ENCODE measurements at regions not wholly inside any gene's neighbourhood (a gene's known extent, or its start where the extent isn't known, plus 50 kb on each side); places are given as distances from the start of the nearest gene placed in this dataset.

DNA sequence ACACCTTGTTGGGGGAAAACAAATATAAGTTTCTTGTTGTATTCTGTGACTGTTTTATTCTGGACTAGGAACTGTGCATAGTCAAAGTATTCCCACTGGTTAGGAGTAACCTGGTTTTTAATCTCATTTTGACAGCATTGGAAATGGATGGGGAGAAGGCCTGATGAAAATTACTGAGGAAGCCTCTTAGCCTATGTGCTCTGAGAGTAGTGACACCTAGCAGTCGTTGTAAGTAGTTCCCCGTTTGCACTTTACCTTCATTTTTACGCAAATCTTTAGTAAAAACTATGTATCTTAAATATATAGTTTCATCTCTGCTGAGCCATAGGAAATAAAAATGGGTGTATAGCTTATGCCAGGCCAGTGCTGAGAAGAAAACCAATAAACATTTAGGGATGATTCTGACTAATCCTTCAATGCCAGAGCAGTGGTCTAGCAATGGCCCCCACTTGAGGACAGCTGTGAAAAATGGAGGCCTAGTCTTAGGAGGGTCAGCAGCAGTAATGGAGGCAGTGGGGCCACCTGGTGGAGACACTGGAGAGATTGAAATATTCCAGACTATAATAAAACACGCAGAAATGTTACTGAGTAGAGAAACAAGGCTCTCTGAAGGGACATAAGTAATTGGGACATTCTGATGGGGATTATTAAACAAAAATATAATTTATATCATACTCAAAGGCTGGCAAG lies 133.2 kb upstream of the NOVA1 start:
- TF ChIP-seq POLR2A (IDR thresholded peaks at IDR 0.05; ENCODE audit: extremely low read depth, insufficient read length), result no peak
- TF ChIP-seq, protein P1, sequence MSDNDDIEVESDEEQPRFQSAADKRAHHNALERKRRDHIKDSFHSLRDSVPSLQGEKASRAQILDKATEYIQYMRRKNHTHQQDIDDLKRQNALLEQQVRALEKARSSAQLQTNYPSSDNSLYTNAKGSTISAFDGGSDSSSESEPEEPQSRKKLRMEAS (IDR thresholded peaks at IDR 0.05; ENCODE audit: low read depth, low read length), result no peak
- TF ChIP-seq, protein P2, sequence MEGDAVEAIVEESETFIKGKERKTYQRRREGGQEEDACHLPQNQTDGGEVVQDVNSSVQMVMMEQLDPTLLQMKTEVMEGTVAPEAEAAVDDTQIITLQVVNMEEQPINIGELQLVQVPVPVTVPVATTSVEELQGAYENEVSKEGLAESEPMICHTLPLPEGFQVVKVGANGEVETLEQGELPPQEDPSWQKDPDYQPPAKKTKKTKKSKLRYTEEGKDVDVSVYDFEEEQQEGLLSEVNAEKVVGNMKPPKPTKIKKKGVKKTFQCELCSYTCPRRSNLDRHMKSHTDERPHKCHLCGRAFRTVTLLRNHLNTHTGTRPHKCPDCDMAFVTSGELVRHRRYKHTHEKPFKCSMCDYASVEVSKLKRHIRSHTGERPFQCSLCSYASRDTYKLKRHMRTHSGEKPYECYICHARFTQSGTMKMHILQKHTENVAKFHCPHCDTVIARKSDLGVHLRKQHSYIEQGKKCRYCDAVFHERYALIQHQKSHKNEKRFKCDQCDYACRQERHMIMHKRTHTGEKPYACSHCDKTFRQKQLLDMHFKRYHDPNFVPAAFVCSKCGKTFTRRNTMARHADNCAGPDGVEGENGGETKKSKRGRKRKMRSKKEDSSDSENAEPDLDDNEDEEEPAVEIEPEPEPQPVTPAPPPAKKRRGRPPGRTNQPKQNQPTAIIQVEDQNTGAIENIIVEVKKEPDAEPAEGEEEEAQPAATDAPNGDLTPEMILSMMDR (IDR thresholded peaks at IDR 0.05; ENCODE audit: low read depth, low read length), result peak; percentile 42
